Neuronal stem cell (in vitro differentiated cells): ENCODE measurements at regions not wholly inside any gene's neighbourhood (a gene's known extent, or its start where the extent isn't known, plus 50 kb on each side); places are given as distances from the start of the nearest gene placed in this dataset.

ENCODE experiments used
- DNase-seq: peaks from one replicate; pipeline ENCODE4 v3.0.0-alpha.2; 2013; ENCODE audit warnings: low spot score
- H2AFZ ChIP-seq: one replicate; pipeline ENCODE4 v1.6.1; 2013; ENCODE audit warnings: mild to moderate bottlenecking, low read length, inconsistent platforms
- H2AK5ac ChIP-seq: 2 replicates; pipeline ENCODE4 v1.6.1; 2013; ENCODE audit warnings: low read depth, mild to moderate bottlenecking, inconsistent platforms, low read length, moderate library complexity, mixed read lengths
- H2BK120ac ChIP-seq: 2 replicates; pipeline ENCODE4 v1.6.1; 2013; ENCODE audit warnings: low read depth, mild to moderate bottlenecking, inconsistent platforms, low read length, moderate library complexity, mixed read lengths
- H2BK12ac ChIP-seq: one replicate; pipeline ENCODE4 v1.6.1; 2013; ENCODE audit warnings: low read length, inconsistent platforms
- H2BK15ac ChIP-seq: 2 replicates; pipeline ENCODE4 v1.6.1; 2013; ENCODE audit warnings: mild to moderate bottlenecking, low read length, inconsistent platforms, mixed read lengths
- H2BK5ac ChIP-seq: one replicate; pipeline ENCODE4 v1.6.1; 2013; ENCODE audit warnings: inconsistent platforms, mild to moderate bottlenecking, low read length, moderate library complexity
- H3K14ac ChIP-seq: one replicate; pipeline ENCODE4 v1.6.1; 2013; ENCODE audit warnings: low read length, inconsistent platforms
- H3K18ac ChIP-seq: 2 replicates; pipeline ENCODE4 v1.6.1; 2013; ENCODE audit warnings: low read length, inconsistent platforms
- H3K23ac ChIP-seq: 2 replicates; pipeline ENCODE4 v1.6.1; 2013; ENCODE audit warnings: low read depth, mild to moderate bottlenecking, mixed read lengths, low read length, inconsistent platforms; ENCODE audit not compliant: poor library complexity
- H3K27ac ChIP-seq: replicated peaks from 3 replicates; pipeline ENCODE4 v1.5.1; 2013; ENCODE audit warnings: low read length, inconsistent platforms
- H3K27me3 ChIP-seq, 3 experiments: 2 replicates each; pipeline ENCODE4 v1.6.1; 2013; ENCODE audit warnings: low read length in 3 of 3, mild to moderate bottlenecking in 2 of 3, inconsistent platforms in 1 of 3, low read depth in 1 of 3, mixed read lengths in 1 of 3, moderate library complexity in 1 of 3; ENCODE audit not compliant: control insufficient read depth in 3 of 3, insufficient read depth in 3 of 3
- H3K36me3 ChIP-seq, 2 donors: replicated peaks in 1 of 2; 2 replicates each; pipeline ENCODE4 v1.6.1; 2013; ENCODE audit warnings: low read length in 2 of 2; ENCODE audit not compliant: control insufficient read depth in 2 of 2, insufficient read depth in 2 of 2
- H3K4ac ChIP-seq: 2 replicates; pipeline ENCODE4 v1.6.1; 2013; ENCODE audit warnings: inconsistent platforms, mild to moderate bottlenecking, low read length, moderate library complexity
- H3K4me1 ChIP-seq, 2 donors: 1 replicate in 1 of 2; 2 replicates in 1 of 2; pipeline ENCODE4 v1.6.1; 2013; ENCODE audit warnings: low read length in 2 of 2, low read depth in 1 of 2; ENCODE audit not compliant: control insufficient read depth in 2 of 2, insufficient read depth in 1 of 2
- H3K4me2 ChIP-seq: one replicate; pipeline ENCODE4 v1.6.1; 2013; ENCODE audit warnings: mild to moderate bottlenecking, low read length, inconsistent platforms; ENCODE audit not compliant: insufficient read depth, poor library complexity, severe bottlenecking
- H3K4me3 ChIP-seq, 2 donors: 2 replicates each; pipeline ENCODE4 v1.5.1; 2013; ENCODE audit warnings: low read length in 2 of 2, mild to moderate bottlenecking in 2 of 2, inconsistent platforms in 1 of 2, moderate library complexity in 1 of 2
- H3K79me1 ChIP-seq: one replicate; pipeline ENCODE4 v1.6.1; 2013; ENCODE audit warnings: low read depth, mild to moderate bottlenecking, inconsistent platforms, low read length, moderate library complexity
- H3K9ac ChIP-seq: one replicate; pipeline ENCODE4 v1.6.1; 2013; ENCODE audit warnings: mild to moderate bottlenecking, low read depth, low read length, inconsistent platforms; ENCODE audit not compliant: poor library complexity
- H3K9me3 ChIP-seq, 2 donors: replicated peaks in 1 of 2; 2 replicates each; pipeline versions ENCODE3 to v1.6.1; 2013; ENCODE audit warnings: low read length in 2 of 2, mild to moderate bottlenecking in 2 of 2, inconsistent platforms in 1 of 2, low read depth in 1 of 2, mixed read lengths in 1 of 2, moderate library complexity in 1 of 2; ENCODE audit not compliant: control insufficient read depth in 2 of 2, insufficient read depth in 1 of 2
- H4K8ac ChIP-seq: one replicate; pipeline ENCODE4 v1.6.1; 2013; ENCODE audit warnings: low read depth, mild to moderate bottlenecking, inconsistent platforms, low read length, moderate library complexity
- H4K91ac ChIP-seq: one replicate; pipeline ENCODE4 v1.6.1; 2013; ENCODE audit warnings: low read length, low read depth, mild to moderate bottlenecking, inconsistent platforms; ENCODE audit not compliant: poor library complexity
- WGBS, 2 donors: extraction: QIAGEN DNeasy Blood & Tissue Kit; methylation state at CpG; one replicate each; pipeline ENCODE4 v1.1.7; 2013; ENCODE audit warnings: missing lambda C conversion rate in 2 of 2, mixed read lengths in 1 of 2; ENCODE audit not compliant: insufficient read length in 2 of 2, insufficient replicate concordance in 1 of 2; ENCODE audit errors: extremely low coverage in 2 of 2; 5-methylcytosine and 5-hydroxymethylcytosine counted together

- H3K9me3 ChIP-seq = no peaks in the 10 kb centered on the region
- no peak overlapping the region for H3K4me3 ChIP-seq
- DNase-seq = no peak
- H3K27me3 ChIP-seq = no peaks in the 10 kb centered on the region
- H4K8ac ChIP-seq = no peak overlapping the region
- no peak overlapping the region for H4K91ac ChIP-seq
- H3K36me3 ChIP-seq = no peaks in the 10 kb centered on the region
- H3K18ac ChIP-seq = no peak overlapping the region
- H3K27ac ChIP-seq = no peak overlapping the region
- H3K79me1 ChIP-seq = no peaks in the 10 kb centered on the region
- no CpG with 5 or more reads among the region's 5 CpGs for WGBS, 2 donors
- no peak overlapping the region for H2BK5ac ChIP-seq
- H2BK12ac ChIP-seq = no peak overlapping the region
- no peak overlapping the region for H2BK15ac ChIP-seq
- peak overlapping the region; percentile 35 for H2AFZ ChIP-seq
- no peak overlapping the region for H2BK120ac ChIP-seq
- peaks cover 0 to 11% of the 10 kb centered on the region in 2 donors for H3K4me1 ChIP-seq
- no peak overlapping the region for H3K4me2 ChIP-seq
- H3K4ac ChIP-seq = no peak overlapping the region
- H3K14ac ChIP-seq = no peak overlapping the region
- no peak overlapping the region for H2AK5ac ChIP-seq
- no peak overlapping the region for H3K23ac ChIP-seq
- no peak overlapping the region for H3K9ac ChIP-seq
Observed at GRCh38 chr4:111797455-111798163, 347.6 kb upstream of the FAM241A start.

GRCh38 chr4:111798840-111799239 lies 346.4 kb upstream of the FAM241A start:
- Histone ChIP-seq H2AK5ac (no peak overlapping the region), H4K91ac (no peak overlapping the region), H3K23ac (no peak overlapping the region), H2BK12ac (no peak overlapping the region), H3K4me3 (no peak overlapping the region), H3K4me2 (no peak overlapping the region), H3K9ac (no peak overlapping the region), H4K8ac (no peak overlapping the region), H3K27me3 (no peaks in the 10 kb centered on the region), H2BK5ac (no peak overlapping the region), H3K27ac (no peak overlapping the region), H3K36me3 (no peaks in the 10 kb centered on the region), H3K14ac (no peak overlapping the region), H3K18ac (no peak overlapping the region), H2AFZ (no peak overlapping the region), H3K79me1 (no peaks in the 10 kb centered on the region), H2BK15ac (no peak overlapping the region), H3K4ac (no peak overlapping the region), H3K9me3 (no peaks in the 10 kb centered on the region), H2BK120ac (no peak overlapping the region), H3K4me1 (no peaks in the 10 kb centered on the region)
- no peak for DNase-seq
- WGBS, 2 donors = no CpG with 5 or more reads among the region's 2 CpGs

GRCh38 chr4:111800551-111800950 lies 344.7 kb upstream of the FAM241A start:
- Histone ChIP-seq H4K91ac (no peak overlapping the region), H2BK5ac (no peak overlapping the region), H3K4me3 (no peak overlapping the region), H3K79me1 (no peaks in the 10 kb centered on the region), H2BK120ac (no peak overlapping the region), H3K4me1 (no peaks in the 10 kb centered on the region), H3K23ac (no peak overlapping the region), H3K9me3 (no peaks in the 10 kb centered on the region), H3K4me2 (no peak overlapping the region), H3K27me3 (no peaks in the 10 kb centered on the region), H2AFZ (no peak overlapping the region), H3K9ac (no peak overlapping the region), H2BK12ac (no peak overlapping the region), H3K14ac (no peak overlapping the region), H2AK5ac (no peak overlapping the region), H3K4ac (no peak overlapping the region), H3K36me3 (no peaks in the 10 kb centered on the region), H3K18ac (no peak overlapping the region), H3K27ac (no peak overlapping the region), H2BK15ac (no peak overlapping the region), H4K8ac (no peak overlapping the region)
- DNase-seq = no peak
- WGBS, 2 donors = no CpG with 5 or more reads among the region's 2 CpGs

DNA sequence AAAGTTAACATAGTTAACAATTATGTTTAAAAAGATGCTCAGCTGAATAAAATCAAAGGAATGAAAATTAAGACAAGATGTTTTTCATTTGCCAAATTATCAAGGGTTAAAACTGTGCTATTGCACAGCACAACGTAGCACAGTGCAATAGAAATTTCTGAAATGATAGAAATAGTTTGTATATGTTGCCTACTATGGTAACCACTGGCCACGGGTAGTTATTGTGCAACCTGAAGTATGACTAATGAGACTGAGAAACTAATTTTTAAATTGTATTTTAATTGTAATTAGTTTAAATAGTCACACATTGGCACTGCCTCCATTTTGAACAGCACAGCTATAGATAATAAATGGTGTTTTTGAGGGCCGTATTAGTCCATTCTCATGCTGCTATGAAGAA lies 343.1 kb upstream of the FAM241A start:
- H2BK12ac ChIP-seq = no peak overlapping the region
- H3K14ac ChIP-seq = no peak overlapping the region
- H2BK120ac ChIP-seq = no peak overlapping the region
- DNase-seq = no peak
- H3K9me3 ChIP-seq = no peaks in the 10 kb centered on the region
- WGBS, 2 donors = no CpG with 5 or more reads among the region's 3 CpGs
- H3K4ac ChIP-seq = no peak overlapping the region
- no peaks in the 10 kb centered on the region for H3K36me3 ChIP-seq
- H2BK15ac ChIP-seq = no peak overlapping the region
- no peak overlapping the region for H4K91ac ChIP-seq
- H3K9ac ChIP-seq = no peak overlapping the region
- H3K27ac ChIP-seq = no peak overlapping the region
- H3K18ac ChIP-seq = no peak overlapping the region
- H2AK5ac ChIP-seq = no peak overlapping the region
- H3K27me3 ChIP-seq = no peaks in the 10 kb centered on the region
- no peak overlapping the region for H3K4me3 ChIP-seq
- no peaks in the 10 kb centered on the region for H3K4me1 ChIP-seq
- H2AFZ ChIP-seq = no peak overlapping the region
- H3K23ac ChIP-seq = no peak overlapping the region
- H3K4me2 ChIP-seq = no peak overlapping the region
- H2BK5ac ChIP-seq = no peak overlapping the region
- H4K8ac ChIP-seq = no peak overlapping the region
- H3K79me1 ChIP-seq = no peaks in the 10 kb centered on the region
